ENCODE measurements at regions not wholly inside any gene's neighbourhood (a gene's known extent, or its start where the extent isn't known, plus 50 kb on each side); places are given as distances from the start of the nearest gene placed in this dataset.

GRCh38 chr2:18055290-18055689 lies 176.8 kb downstream of the KCNS3 start:
- Histone ChIP-seq H3K9me3 (no peaks in the 10 kb centered on the region), H3K4me1 (no peaks in the 10 kb centered on the region), H3K27ac (no peak overlapping the region), H3K9ac (ENCODE audit: low read depth in 2 of 2, low read length in 2 of 2) (no peak overlapping the region), H3K27me3 (peaks cover 4% of the 10 kb centered on the region), H3K36me3 (no peaks in the 10 kb centered on the region), H3K4me3 (no peak overlapping the region)
- TF ChIP-seq, protein P1, sequence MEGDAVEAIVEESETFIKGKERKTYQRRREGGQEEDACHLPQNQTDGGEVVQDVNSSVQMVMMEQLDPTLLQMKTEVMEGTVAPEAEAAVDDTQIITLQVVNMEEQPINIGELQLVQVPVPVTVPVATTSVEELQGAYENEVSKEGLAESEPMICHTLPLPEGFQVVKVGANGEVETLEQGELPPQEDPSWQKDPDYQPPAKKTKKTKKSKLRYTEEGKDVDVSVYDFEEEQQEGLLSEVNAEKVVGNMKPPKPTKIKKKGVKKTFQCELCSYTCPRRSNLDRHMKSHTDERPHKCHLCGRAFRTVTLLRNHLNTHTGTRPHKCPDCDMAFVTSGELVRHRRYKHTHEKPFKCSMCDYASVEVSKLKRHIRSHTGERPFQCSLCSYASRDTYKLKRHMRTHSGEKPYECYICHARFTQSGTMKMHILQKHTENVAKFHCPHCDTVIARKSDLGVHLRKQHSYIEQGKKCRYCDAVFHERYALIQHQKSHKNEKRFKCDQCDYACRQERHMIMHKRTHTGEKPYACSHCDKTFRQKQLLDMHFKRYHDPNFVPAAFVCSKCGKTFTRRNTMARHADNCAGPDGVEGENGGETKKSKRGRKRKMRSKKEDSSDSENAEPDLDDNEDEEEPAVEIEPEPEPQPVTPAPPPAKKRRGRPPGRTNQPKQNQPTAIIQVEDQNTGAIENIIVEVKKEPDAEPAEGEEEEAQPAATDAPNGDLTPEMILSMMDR (IDR thresholded peaks at IDR 0.05): no peak
- no peak for DNase-seq
- intact Hi-C loops (cut with DNase I): no loop called here

- Histone ChIP-seq H3K4me1 (no peaks in the 10 kb centered on the region), H3K9ac (ENCODE audit: low read depth in 2 of 2, low read length in 2 of 2) (no peak overlapping the region), H3K27me3 (no peaks in the 10 kb centered on the region), H3K36me3 (no peaks in the 10 kb centered on the region), H3K27ac (no peak overlapping the region), H3K9me3 (no peaks in the 10 kb centered on the region), H3K4me3 (no peak overlapping the region)
- intact Hi-C loops (cut with DNase I): no loop called here
- TF ChIP-seq, protein P1 (IDR thresholded peaks at IDR 0.05): no peak
- DNase-seq: no peak
Observed at GRCh38 chr2:18050001-18050400, 171.5 kb downstream of the KCNS3 start.

- Histone ChIP-seq H3K4me3 (no peak overlapping the region), H3K9ac (ENCODE audit: low read depth in 2 of 2, low read length in 2 of 2) (no peak overlapping the region), H3K9me3 (no peaks in the 10 kb centered on the region), H3K4me1 (no peaks in the 10 kb centered on the region), H3K27ac (no peak overlapping the region), H3K27me3 (no peaks in the 10 kb centered on the region), H3K36me3 (no peaks in the 10 kb centered on the region)
- DNase-seq: no peak
- intact Hi-C loops (cut with DNase I): no loop called here
- TF ChIP-seq, protein P1 (IDR thresholded peaks at IDR 0.05): no peak
Observed at GRCh38 chr2:18049325-18049724, 170.9 kb downstream of the KCNS3 start.

DNA sequence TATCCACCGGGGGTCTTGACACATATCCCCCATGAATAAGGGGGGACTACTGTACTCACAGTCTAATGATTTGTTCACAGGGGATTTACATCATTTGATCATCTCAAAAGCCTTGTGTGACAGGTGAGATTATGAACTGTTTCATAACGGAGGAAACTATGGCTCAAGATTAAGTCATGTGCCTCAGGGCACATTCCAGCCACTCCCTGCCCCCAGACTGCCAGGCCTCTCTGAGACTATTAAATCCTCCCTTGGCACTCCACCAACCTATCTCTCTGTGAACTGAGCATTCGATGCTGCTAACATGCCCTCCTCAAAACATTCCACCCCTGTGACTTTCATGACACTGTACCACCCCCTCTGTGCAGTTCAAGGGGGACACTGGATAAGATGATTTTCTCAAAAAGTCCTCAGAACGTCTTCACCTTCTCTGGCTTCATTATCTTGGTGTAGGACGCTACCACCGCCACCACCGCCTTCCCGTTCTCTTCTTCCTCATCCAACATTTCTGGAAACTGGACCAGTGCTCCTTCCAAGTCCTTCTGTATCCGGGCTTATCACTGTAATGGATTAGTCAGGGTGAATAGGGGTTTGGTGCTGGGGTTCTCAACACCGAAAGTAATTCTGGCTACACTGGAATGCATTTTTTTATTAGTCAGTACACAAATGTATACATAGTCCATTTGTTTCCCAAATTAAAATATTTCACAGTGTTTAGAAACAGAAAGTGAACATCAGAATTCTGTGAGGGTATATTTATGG lies 169.6 kb downstream of the KCNS3 start:
- Histone ChIP-seq H3K4me3 (no peak overlapping the region), H3K9ac (ENCODE audit: low read depth in 2 of 2, low read length in 2 of 2) (no peak overlapping the region), H3K27me3 (no peaks in the 10 kb centered on the region), H3K9me3 (no peaks in the 10 kb centered on the region), H3K4me1 (no peaks in the 10 kb centered on the region), H3K27ac (no peak overlapping the region), H3K36me3 (no peaks in the 10 kb centered on the region)
- TF ChIP-seq, protein P1 (IDR thresholded peaks at IDR 0.05): no peak
- intact Hi-C loops (cut with DNase I): no loop called here
- no peak for DNase-seq

DNA sequence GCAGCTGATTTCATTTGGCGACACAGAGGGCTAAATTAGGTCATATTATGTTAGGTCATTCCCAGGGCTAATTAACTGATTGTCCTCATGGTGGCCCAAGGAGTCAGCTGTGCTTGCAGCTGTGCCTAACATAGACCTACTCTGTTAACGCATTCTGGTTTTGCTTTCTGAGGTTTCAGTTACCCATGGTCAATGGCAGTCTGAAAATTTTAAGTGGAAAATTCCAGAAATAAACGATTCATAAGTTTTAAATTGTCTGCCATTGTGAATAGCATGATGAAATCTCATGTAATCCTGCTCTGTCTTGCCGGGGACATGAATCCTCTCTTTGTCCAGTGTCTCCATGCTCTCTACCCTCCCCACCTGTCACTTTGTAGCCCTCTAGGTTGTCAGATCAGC lies 168.7 kb downstream of the KCNS3 start:
- H3K36me3 ChIP-seq: no peaks in the 10 kb centered on the region
- H3K4me1 ChIP-seq: no peaks in the 10 kb centered on the region
- H3K9me3 ChIP-seq: no peaks in the 10 kb centered on the region
- TF ChIP-seq, protein P1 (IDR thresholded peaks at IDR 0.05): no peak
- intact Hi-C loops (cut with DNase I): no loop called here
- H3K27ac ChIP-seq: no peak overlapping the region
- H3K4me3 ChIP-seq: no peak overlapping the region
- DNase-seq: no peak
- H3K27me3 ChIP-seq: no peaks in the 10 kb centered on the region
- no peak overlapping the region for H3K9ac ChIP-seq (ENCODE audit: low read depth in 2 of 2, low read length in 2 of 2)

Data from colonic mucosa (tissue), 4 donors.